ENCODE measurements at regions not wholly inside any gene's neighbourhood (a gene's known extent, or its start where the extent isn't known, plus 50 kb on each side); places are given as distances from the start of the nearest gene placed in this dataset.

- no peaks in the 10 kb centered on the region for H3K27me3 ChIP-seq
- H3K4me3 ChIP-seq = no peak overlapping the region
- intact Hi-C loops (cut with DNase I) = no loop called here
- peak in 1 of 2 donors; percentile 54 for DNase-seq (ENCODE audit: extremely low spot score in 2 of 2)
- no peaks in the 10 kb centered on the region for H3K36me3 ChIP-seq
- peaks cover 16% of the 10 kb centered on the region for H3K4me1 ChIP-seq
- no peak overlapping the region for H3K27ac ChIP-seq
- TF ChIP-seq POLR2A (IDR thresholded peaks at IDR 0.05) = no peak
- no peaks in the 10 kb centered on the region for H3K9me3 ChIP-seq
Observed at GRCh38 chr9:108677776-108678175, 178.0 kb downstream of the ACTL7B start.

- H3K4me3 ChIP-seq = no peak overlapping the region
- no peak for TF ChIP-seq CTCF (IDR thresholded peaks at IDR 0.05)
- TF ChIP-seq POLR2AphosphoS5 (IDR thresholded peaks at IDR 0.05; ENCODE audit: insufficient read depth in 1 of 2, low read depth in 1 of 2) = no peak
- TF ChIP-seq POLR2A (IDR thresholded peaks at IDR 0.05) = no peak
- H3K36me3 ChIP-seq = no peaks in the 10 kb centered on the region
- intact Hi-C loops (cut with DNase I) = no loop called here
- peaks cover 28% of the 10 kb centered on the region for H3K4me1 ChIP-seq
- no peak overlapping the region for H3K27ac ChIP-seq
- no peaks in the 10 kb centered on the region for H3K9me3 ChIP-seq
- DNase-seq (ENCODE audit: extremely low spot score in 2 of 2) = peak; percentile 29 to 31
- H3K27me3 ChIP-seq = no peaks in the 10 kb centered on the region
Observed at GRCh38 chr9:108676355-108676754, 179.4 kb downstream of the ACTL7B start.

GRCh38 chr9:108675708-108676107 lies 180.1 kb downstream of the ACTL7B start:
- DNase-seq (ENCODE audit: extremely low spot score in 2 of 2) = peak in 1 of 2 donors; percentile 52
- Histone ChIP-seq H3K9me3 (no peaks in the 10 kb centered on the region), H3K36me3 (no peaks in the 10 kb centered on the region), H3K27me3 (no peaks in the 10 kb centered on the region), H3K27ac (no peak overlapping the region), H3K4me3 (no peak overlapping the region), H3K4me1 (peaks cover 31% of the 10 kb centered on the region)
- no peak for TF ChIP-seq POLR2AphosphoS5 (IDR thresholded peaks at IDR 0.05; ENCODE audit: insufficient read depth in 1 of 2, low read depth in 1 of 2)
- no peak for TF ChIP-seq POLR2A (IDR thresholded peaks at IDR 0.05)
- TF ChIP-seq CTCF (IDR thresholded peaks at IDR 0.05) = no peak
- intact Hi-C loops (cut with DNase I) = no loop called here

DNA sequence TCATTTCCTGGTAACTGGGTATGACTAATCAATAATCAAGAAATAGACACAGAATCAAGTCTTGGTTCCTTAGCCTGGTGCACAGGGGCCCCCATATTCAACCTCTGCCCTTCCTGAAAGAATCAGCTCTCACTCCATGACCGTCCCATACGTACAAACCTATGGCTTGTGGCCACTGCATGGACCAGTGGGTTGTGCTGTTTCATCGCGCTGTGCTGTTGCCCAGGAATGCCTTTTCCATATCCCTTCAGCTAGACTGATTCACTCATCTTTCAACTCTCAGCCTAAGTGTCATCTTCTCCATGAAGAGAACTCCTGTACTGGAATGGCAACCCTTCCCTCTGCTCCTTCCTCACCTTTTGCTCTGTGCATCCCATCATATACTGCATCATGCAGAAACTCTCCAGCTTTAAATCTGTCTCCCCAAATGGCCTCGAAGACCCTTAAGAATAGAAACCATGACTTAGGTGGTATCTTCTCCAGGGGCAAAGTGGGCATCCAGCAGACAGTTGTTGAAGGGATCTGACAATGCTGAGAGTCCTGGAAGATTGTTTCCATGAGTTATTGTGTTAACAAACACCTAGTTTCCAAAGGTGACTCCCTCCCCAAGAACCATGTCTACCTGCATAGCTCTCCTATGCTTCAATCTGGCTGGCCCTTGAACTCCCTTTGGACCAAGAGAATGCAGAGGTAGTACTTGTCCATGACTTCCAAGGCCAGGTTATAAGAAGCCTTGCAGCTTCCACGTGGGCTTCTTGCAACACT lies 180.8 kb downstream of the ACTL7B start:
- TF ChIP-seq CTCF (IDR thresholded peaks at IDR 0.05) = no peak
- TF ChIP-seq POLR2AphosphoS5 (IDR thresholded peaks at IDR 0.05; ENCODE audit: insufficient read depth in 1 of 2, low read depth in 1 of 2) = no peak
- no peak for TF ChIP-seq POLR2A (IDR thresholded peaks at IDR 0.05)
- no peaks in the 10 kb centered on the region for H3K9me3 ChIP-seq
- intact Hi-C loops (cut with DNase I) = no loop called here
- peaks cover 31% of the 10 kb centered on the region for H3K4me1 ChIP-seq
- H3K27me3 ChIP-seq = no peaks in the 10 kb centered on the region
- no peak overlapping the region for H3K4me3 ChIP-seq
- no peaks in the 10 kb centered on the region for H3K36me3 ChIP-seq
- no peak overlapping the region for H3K27ac ChIP-seq
- peak; percentile 55 to 65 for DNase-seq (ENCODE audit: extremely low spot score in 2 of 2)

- DNase-seq (ENCODE audit: extremely low spot score in 2 of 2) = peak in 1 of 2 donors; percentile 62
- H3K4me3 ChIP-seq = no peak overlapping the region
- H3K9me3 ChIP-seq = no peaks in the 10 kb centered on the region
- peaks cover 31% of the 10 kb centered on the region for H3K4me1 ChIP-seq
- H3K27me3 ChIP-seq = no peaks in the 10 kb centered on the region
- H3K36me3 ChIP-seq = no peaks in the 10 kb centered on the region
- no peak for TF ChIP-seq POLR2A (IDR thresholded peaks at IDR 0.05)
- no peak for TF ChIP-seq POLR2AphosphoS5 (IDR thresholded peaks at IDR 0.05; ENCODE audit: insufficient read depth in 1 of 2, low read depth in 1 of 2)
- no peak for TF ChIP-seq CTCF (IDR thresholded peaks at IDR 0.05)
- intact Hi-C loops (cut with DNase I) = no loop called here
- H3K27ac ChIP-seq = no peak overlapping the region
Observed at GRCh38 chr9:108673386-108673785, 182.4 kb downstream of the ACTL7B start.

Measured in vagina (tissue), 2 donors.